ENCODE measurements at regions not wholly inside any gene's neighbourhood (a gene's known extent, or its start where the extent isn't known, plus 50 kb on each side); places are given as distances from the start of the nearest gene placed in this dataset.

DNA sequence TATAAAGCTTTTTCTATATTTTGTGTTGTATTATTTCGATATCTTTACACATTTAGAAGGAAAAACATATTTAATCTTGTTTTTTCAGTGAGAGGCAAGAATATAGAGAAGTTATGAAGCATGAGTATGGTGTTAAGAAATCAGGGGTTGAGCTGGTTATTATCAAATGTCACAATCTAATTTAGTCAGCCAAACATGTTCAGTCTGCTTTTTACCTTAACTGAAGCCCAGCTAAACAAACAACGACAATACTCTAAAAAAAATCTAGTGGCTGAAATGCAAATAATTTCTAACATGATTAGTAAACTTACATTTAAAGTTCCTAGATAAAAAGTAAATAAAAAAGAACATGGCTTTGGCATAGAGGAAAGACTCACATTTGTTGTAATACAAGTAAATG, 433.8 kb upstream of the NRSN1 start:
- TF ChIP-seq, protein P1, sequence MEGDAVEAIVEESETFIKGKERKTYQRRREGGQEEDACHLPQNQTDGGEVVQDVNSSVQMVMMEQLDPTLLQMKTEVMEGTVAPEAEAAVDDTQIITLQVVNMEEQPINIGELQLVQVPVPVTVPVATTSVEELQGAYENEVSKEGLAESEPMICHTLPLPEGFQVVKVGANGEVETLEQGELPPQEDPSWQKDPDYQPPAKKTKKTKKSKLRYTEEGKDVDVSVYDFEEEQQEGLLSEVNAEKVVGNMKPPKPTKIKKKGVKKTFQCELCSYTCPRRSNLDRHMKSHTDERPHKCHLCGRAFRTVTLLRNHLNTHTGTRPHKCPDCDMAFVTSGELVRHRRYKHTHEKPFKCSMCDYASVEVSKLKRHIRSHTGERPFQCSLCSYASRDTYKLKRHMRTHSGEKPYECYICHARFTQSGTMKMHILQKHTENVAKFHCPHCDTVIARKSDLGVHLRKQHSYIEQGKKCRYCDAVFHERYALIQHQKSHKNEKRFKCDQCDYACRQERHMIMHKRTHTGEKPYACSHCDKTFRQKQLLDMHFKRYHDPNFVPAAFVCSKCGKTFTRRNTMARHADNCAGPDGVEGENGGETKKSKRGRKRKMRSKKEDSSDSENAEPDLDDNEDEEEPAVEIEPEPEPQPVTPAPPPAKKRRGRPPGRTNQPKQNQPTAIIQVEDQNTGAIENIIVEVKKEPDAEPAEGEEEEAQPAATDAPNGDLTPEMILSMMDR (IDR thresholded peaks at IDR 0.05; ENCODE audit: borderline replicate concordance), result no peak
- DNase-seq, result no peak
- Histone ChIP-seq H3K36me3 (no peaks in the 10 kb centered on the region), H3K9me3 (replicated peaks) (no peaks in the 10 kb centered on the region), H3K4me3 (no peak overlapping the region), H3K4me1 (no peaks in the 10 kb centered on the region), H3K27ac (replicated peaks) (no peak overlapping the region), H3K27me3 (ENCODE audit: low read depth) (no peaks in the 10 kb centered on the region)
- intact Hi-C loops (cut with micrococcal nuclease), result no loop called here

DNA sequence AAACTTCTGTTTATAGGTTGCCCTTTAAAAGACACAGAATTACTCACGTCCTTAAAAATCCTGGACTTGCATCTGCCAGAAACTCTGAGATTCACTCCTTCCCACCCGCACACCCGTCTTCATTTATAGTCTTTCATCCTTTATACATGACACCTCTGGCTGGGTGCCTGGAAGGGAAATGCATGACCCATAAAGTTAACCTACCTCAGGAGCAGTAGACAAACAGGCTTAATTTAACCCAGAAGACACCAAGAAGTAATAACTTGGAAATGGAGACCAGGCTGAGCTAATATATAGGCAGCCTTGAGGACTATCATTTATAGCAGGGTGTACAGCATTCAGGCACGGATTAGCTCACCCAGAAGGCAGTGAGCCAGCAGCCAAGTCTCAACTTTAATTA, 429.0 kb upstream of the NRSN1 start:
- intact Hi-C loops (cut with micrococcal nuclease), result no loop called here
- TF ChIP-seq, protein P1 (IDR thresholded peaks at IDR 0.05; ENCODE audit: borderline replicate concordance), result no peak
- no peak overlapping the region for H3K27ac ChIP-seq (replicated peaks)

DNA sequence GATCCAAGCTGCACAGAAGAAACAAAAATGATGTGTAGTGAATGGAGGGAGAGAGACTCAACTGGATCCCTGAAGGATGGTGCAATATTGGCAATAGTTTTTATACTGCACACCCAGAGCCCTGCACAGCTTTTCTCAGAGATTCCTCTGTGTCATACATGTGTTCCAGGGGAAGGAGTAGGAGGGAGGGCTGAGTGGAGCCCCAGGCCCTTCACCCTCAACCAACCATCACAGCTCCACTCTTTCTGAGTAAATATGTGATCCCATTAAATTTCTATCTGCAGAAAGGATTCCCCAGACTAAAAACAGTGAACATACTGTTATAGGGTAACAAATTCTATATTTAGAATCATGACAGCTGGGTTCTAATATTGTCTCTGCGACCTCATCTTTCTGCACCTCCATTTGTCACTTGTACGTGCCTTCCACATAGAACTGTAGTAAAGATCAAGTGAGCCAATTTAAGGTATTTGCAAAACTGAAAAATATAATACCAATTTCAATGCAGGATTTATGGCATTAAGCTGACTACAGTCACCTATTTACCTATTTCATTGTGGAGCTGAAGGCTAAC, 421.4 kb upstream of the NRSN1 start:
- TF ChIP-seq, protein P1 (IDR thresholded peaks at IDR 0.05; ENCODE audit: borderline replicate concordance), result no peak
- peaks cover 5% of the 10 kb centered on the region for H3K9me3 ChIP-seq (replicated peaks)
- H3K36me3 ChIP-seq, result no peaks in the 10 kb centered on the region
- H3K27ac ChIP-seq (replicated peaks), result no peak overlapping the region
- intact Hi-C loops (cut with micrococcal nuclease), result no loop called here
- no peaks in the 10 kb centered on the region for H3K27me3 ChIP-seq (ENCODE audit: low read depth)
- H3K4me3 ChIP-seq, result no peak overlapping the region
- no peak for DNase-seq
- peaks cover 20% of the 10 kb centered on the region for H3K4me1 ChIP-seq

More for the DNA sequence above, 429.0 kb upstream of the NRSN1 start:
- no peak for DNase-seq
- peaks cover 5% of the 10 kb centered on the region for H3K9me3 ChIP-seq (replicated peaks)
- no peaks in the 10 kb centered on the region for H3K27me3 ChIP-seq (ENCODE audit: low read depth)
- H3K4me1 ChIP-seq, result no peaks in the 10 kb centered on the region
- H3K36me3 ChIP-seq, result no peaks in the 10 kb centered on the region
- no peak overlapping the region for H3K4me3 ChIP-seq

DNA sequence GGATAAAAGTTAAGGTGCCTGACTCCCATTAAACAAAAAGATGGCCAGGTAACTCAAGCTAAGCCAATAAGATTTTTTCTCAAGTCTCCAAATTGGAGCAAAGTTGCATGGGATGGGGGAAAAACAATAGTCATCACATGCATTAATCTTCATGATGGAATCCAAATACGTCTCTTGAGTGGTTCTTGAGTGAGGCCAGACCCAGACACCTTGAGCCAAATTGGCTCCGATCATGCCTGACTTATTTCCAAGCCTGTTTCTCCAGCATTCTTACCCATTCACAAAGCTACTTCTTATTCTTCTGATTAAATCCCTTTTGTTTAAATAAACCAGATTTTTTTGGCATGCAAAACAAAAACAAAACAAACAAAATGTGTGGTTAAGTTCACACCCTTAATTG, 420.3 kb upstream of the NRSN1 start:
- Histone ChIP-seq H3K36me3 (no peaks in the 10 kb centered on the region), H3K27ac (replicated peaks) (no peak overlapping the region), H3K27me3 (ENCODE audit: low read depth) (no peaks in the 10 kb centered on the region), H3K4me3 (no peak overlapping the region), H3K4me1 (peaks cover 20% of the 10 kb centered on the region), H3K9me3 (replicated peaks) (no peaks in the 10 kb centered on the region)
- TF ChIP-seq, protein P1 (IDR thresholded peaks at IDR 0.05; ENCODE audit: borderline replicate concordance), result no peak
- DNase-seq, result no peak
- intact Hi-C loops (cut with micrococcal nuclease), result no loop called here

DNA sequence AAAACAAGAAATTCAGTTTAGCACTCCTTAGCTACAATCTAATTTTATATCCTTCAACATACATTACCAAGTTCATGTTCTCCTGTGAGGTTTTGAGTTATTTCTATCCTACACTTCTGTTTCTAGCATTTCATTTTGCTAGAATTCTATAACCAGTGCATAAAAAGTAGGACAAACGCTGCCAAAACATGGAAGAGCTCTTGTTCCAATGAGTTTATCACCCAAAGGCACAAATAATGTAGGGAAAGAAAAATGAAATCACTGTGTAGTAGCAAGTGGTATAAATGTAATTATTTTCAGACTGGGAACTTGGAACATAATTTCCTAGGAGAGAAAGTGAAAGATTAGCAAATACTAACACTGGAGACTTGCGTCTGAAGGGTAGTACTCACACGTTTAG, 413.3 kb upstream of the NRSN1 start:
- H3K4me1 ChIP-seq, result no peaks in the 10 kb centered on the region

More for the DNA sequence above, 413.3 kb upstream of the NRSN1 start:
- Histone ChIP-seq H3K27ac (replicated peaks) (no peak overlapping the region), H3K27me3 (ENCODE audit: low read depth) (no peaks in the 10 kb centered on the region), H3K36me3 (no peaks in the 10 kb centered on the region), H3K9me3 (replicated peaks) (no peaks in the 10 kb centered on the region), H3K4me3 (no peak overlapping the region)
- DNase-seq, result no peak
- intact Hi-C loops (cut with micrococcal nuclease), result no loop called here
- TF ChIP-seq, protein P1 (IDR thresholded peaks at IDR 0.05; ENCODE audit: borderline replicate concordance), result no peak

Data from left ventricle myocardium inferior (tissue), 1 donor.